SK-N-SH (cell line): ENCODE measurements at regions not wholly inside any gene's neighbourhood (a gene's known extent, or its start where the extent isn't known, plus 50 kb on each side); places are given as distances from the start of the nearest gene placed in this dataset.

Experiments used
- CTCF ChIA-PET: fragments of 300-600, 350-600 bp; formaldehyde crosslinking; extraction: SDS; loops from one replicate; lab custom pipeline; 2021; lab: Yijun Ruan, JAX
- POLR2A ChIA-PET: fragments of 350-600 bp; sonication (Branson Sonifier 250); formaldehyde crosslinking; extraction: SDS; loops from one replicate; lab custom pipeline; 2020; ENCODE audit warnings: antibody characterized with exemption, inconsistent platforms; lab: Yijun Ruan, JAX
- DNase-seq: peaks from one replicate; pipeline ENCODE4 v3.0.0; 2012
- H2AFZ ChIP-seq: fragments of 200-600 bp; sonication (generic); 2 replicates; pipeline ENCODE4 v1.8.1; 2016; ENCODE audit warnings: antibody characterized with exemption, mild to moderate bottlenecking, low read depth
- H3F3A ChIP-seq: fragments of 200-600 bp; sonication (generic); replicated peaks from 2 replicates; pipeline ENCODE3; 2016; ENCODE audit warnings: antibody characterized with exemption, mild to moderate bottlenecking; ENCODE audit not compliant: insufficient read depth
- H3K27ac ChIP-seq, 2 experiments: fragments of 200-500 bp in 1 of 2; fragments of 200-600 bp in 1 of 2; sonication (Bioruptor generic) in 1 of 2; sonication (generic), shearing (Covaris generic) in 1 of 2; 2 replicates each; pipeline versions ENCODE4 v1.5.1 to v1.6.1; 2014 to 2016; ENCODE audit warnings: low read depth in 2 of 2, inconsistent platforms in 1 of 2, low read length in 1 of 2, mild to moderate bottlenecking in 1 of 2, mixed read lengths in 1 of 2
- H3K27me3 ChIP-seq: fragments of 200-600 bp; sonication (generic), shearing (Covaris generic); 2 replicates; pipeline ENCODE4 v1.6.1; 2016; ENCODE audit warnings: mixed run types; ENCODE audit not compliant: insufficient read depth
- H3K36me3 ChIP-seq, 2 experiments: fragments of 200-500 bp in 1 of 2; fragments of 200-600 bp in 1 of 2; sonication (Bioruptor generic) in 1 of 2; sonication (generic) in 1 of 2; replicated peaks in 1 of 2; 2 replicates each; pipeline versions ENCODE3 to v1.5.1; 2014 to 2016; ENCODE audit warnings: low read length in 1 of 2, mild to moderate bottlenecking in 1 of 2; ENCODE audit not compliant: insufficient read depth in 2 of 2, control insufficient read depth in 1 of 2
- H3K4me1 ChIP-seq, 2 experiments: fragments of 200-500 bp in 1 of 2; fragments of 200-600 bp in 1 of 2; sonication (Bioruptor generic) in 1 of 2; sonication (generic), shearing (Covaris generic) in 1 of 2; 2 replicates each; pipeline versions ENCODE4 v1.5.1 to v1.6.1; 2014 to 2016; ENCODE audit warnings: low read depth in 1 of 2, low read length in 1 of 2, mixed run types in 1 of 2; ENCODE audit not compliant: insufficient read depth in 2 of 2, control insufficient read depth in 1 of 2
- H3K4me2 ChIP-seq: fragments of 200-600 bp; sonication (generic), shearing (Covaris generic); 2 replicates; pipeline ENCODE4 v1.6.1; 2017; ENCODE audit warnings: mixed run types
- H3K4me3 ChIP-seq, 2 experiments: fragments of 200-500 bp in 1 of 2; fragments of 200-600 bp in 1 of 2; sonication (Bioruptor generic) in 1 of 2; sonication (generic), shearing (Covaris generic) in 1 of 2; 2 replicates each; pipeline versions ENCODE4 v1.5.1 to v1.8.1; 2014 to 2016; ENCODE audit warnings: low read depth in 2 of 2, inconsistent platforms in 1 of 2, low read length in 1 of 2, mild to moderate bottlenecking in 1 of 2, mixed read lengths in 1 of 2, moderate library complexity in 1 of 2
- H3K79me2 ChIP-seq: fragments of 200-600 bp; sonication (generic); 2 replicates; pipeline ENCODE4 v1.8.1; 2017; ENCODE audit warnings: mild to moderate bottlenecking; ENCODE audit not compliant: insufficient read depth
- H3K9ac ChIP-seq: fragments of 200-600 bp; sonication (generic); 2 replicates; pipeline ENCODE4 v1.6.1; 2017; ENCODE audit warnings: mixed run types
- H3K9me2 ChIP-seq: fragments of 200-600 bp; sonication (generic); 2 replicates; pipeline ENCODE4 v1.6.1; 2017; ENCODE audit warnings: mixed run types
- H3K9me3 ChIP-seq: fragments of 200-600 bp; sonication (generic); 2 replicates; pipeline ENCODE4 v1.6.1; 2017; ENCODE audit warnings: mixed run types, mild to moderate bottlenecking, moderate library complexity
- H4K20me1 ChIP-seq: fragments of 200-600 bp; sonication (generic); 2 replicates; pipeline ENCODE4 v1.6.1; 2017; ENCODE audit warnings: mild to moderate bottlenecking, mixed run types; ENCODE audit not compliant: insufficient read depth
- CHD2 ChIP-seq: fragments of 150-350 bp; IDR thresholded peaks from 2 replicates; pipeline ENCODE4 v1.6.1; 2018; ENCODE audit warnings: low read length; ENCODE audit not compliant: partially characterized antibody
- EZH2phosphoT487 ChIP-seq: fragments of 200-600 bp; sonication (generic); IDR thresholded peaks from 2 replicates; pipeline ENCODE4 v1.6.1; 2017; ENCODE audit warnings: low read depth, mixed run types, mild to moderate bottlenecking, antibody characterized with exemption, moderate library complexity, borderline replicate concordance
- FOSL2 ChIP-seq: IDR thresholded peaks from 2 replicates; pipeline ENCODE4 v1.4.0; 2012; ENCODE audit warnings: low read depth, mild to moderate bottlenecking, moderate library complexity, borderline replicate concordance
- FOXM1 ChIP-seq: IDR thresholded peaks from 2 replicates; pipeline ENCODE4 v1.4.0; 2012; ENCODE audit warnings: low read depth, mild to moderate bottlenecking
- JUND ChIP-seq: IDR thresholded peaks from 2 replicates; pipeline ENCODE4 v1.4.0; 2012
- MAX ChIP-seq: IDR thresholded peaks from 2 replicates; pipeline ENCODE4 v1.4.0; 2012; ENCODE audit warnings: low read depth
- MEF2A ChIP-seq: IDR thresholded peaks from 2 replicates; pipeline ENCODE4 v1.4.0; 2012; ENCODE audit warnings: low read depth, borderline replicate concordance
- NFIC ChIP-seq: IDR thresholded peaks from 2 replicates; pipeline ENCODE4 v1.4.0; 2012; ENCODE audit warnings: borderline replicate concordance
- NRF1 ChIP-seq: IDR thresholded peaks from 2 replicates; pipeline ENCODE4 v1.6.1; 2012; ENCODE audit warnings: low read depth, mild to moderate bottlenecking, low read length
- PBX3 ChIP-seq: IDR thresholded peaks from 2 replicates; pipeline ENCODE4; 2012
- POLR2AphosphoS5 ChIP-seq: IDR thresholded peaks from 2 replicates; pipeline ENCODE4 v1.6.1; 2012; ENCODE audit warnings: low read depth, low read length
- RFX5 ChIP-seq: IDR thresholded peaks from 2 replicates; pipeline ENCODE4 v1.6.1; 2012; ENCODE audit warnings: mild to moderate bottlenecking, improper control_type of control experiment, low read length
- RXRA ChIP-seq: IDR thresholded peaks from 2 replicates; pipeline ENCODE4 v1.4.0; 2012; ENCODE audit warnings: low read depth, mild to moderate bottlenecking, borderline replicate concordance
- TAF1 ChIP-seq: IDR thresholded peaks from 2 replicates; pipeline ENCODE4 v1.6.1; 2012; ENCODE audit warnings: low read depth, mild to moderate bottlenecking, low read length, moderate library complexity, borderline replicate concordance
- TCF12 ChIP-seq: IDR thresholded peaks from 2 replicates; pipeline ENCODE4 v1.4.0; 2012
- TEAD4 ChIP-seq: IDR thresholded peaks from 2 replicates; pipeline ENCODE4 v1.4.0; 2012; ENCODE audit warnings: mild to moderate bottlenecking, borderline replicate concordance; ENCODE audit not compliant: insufficient read depth
- USF1 ChIP-seq: IDR thresholded peaks from 2 replicates; pipeline ENCODE4 v1.4.0; 2012; ENCODE audit warnings: low read depth, borderline replicate concordance
- YY1 ChIP-seq: IDR thresholded peaks from 2 replicates; pipeline ENCODE4 v1.4.0; 2012; ENCODE audit warnings: low read depth, mild to moderate bottlenecking
- WGBS: methylation state at CpG from one replicate; pipeline ENCODE4 v1.1.6; 2017; ENCODE audit warnings: low lambda C conversion rate; 5-methylcytosine and 5-hydroxymethylcytosine counted together
- TF ChIP-seq, protein P1 (sequence below): fragments of 150-350 bp; IDR thresholded peaks from 2 replicates; pipeline ENCODE4 v1.6.1; 2016; ENCODE audit warnings: mild to moderate bottlenecking, low read depth, low read length
- TF ChIP-seq, protein P2 (sequence below): IDR thresholded peaks from 2 replicates; pipeline ENCODE4 v1.6.1; 2012; ENCODE audit warnings: mild to moderate bottlenecking, low read depth, low read length, moderate library complexity
- TF ChIP-seq, protein P3 (sequence below): fragments of 150-350 bp; IDR thresholded peaks from 2 replicates; pipeline ENCODE4 v1.6.1; 2017; ENCODE audit warnings: antibody characterized with exemption, low read length, low read depth, borderline replicate concordance
- TF ChIP-seq, protein P4 (sequence below): fragments of 200-600 bp; sonication (generic); IDR thresholded peaks from 2 replicates; pipeline ENCODE4 v1.6.1; 2017; ENCODE audit warnings: antibody characterized with exemption, mild to moderate bottlenecking, moderate library complexity

DNA sequence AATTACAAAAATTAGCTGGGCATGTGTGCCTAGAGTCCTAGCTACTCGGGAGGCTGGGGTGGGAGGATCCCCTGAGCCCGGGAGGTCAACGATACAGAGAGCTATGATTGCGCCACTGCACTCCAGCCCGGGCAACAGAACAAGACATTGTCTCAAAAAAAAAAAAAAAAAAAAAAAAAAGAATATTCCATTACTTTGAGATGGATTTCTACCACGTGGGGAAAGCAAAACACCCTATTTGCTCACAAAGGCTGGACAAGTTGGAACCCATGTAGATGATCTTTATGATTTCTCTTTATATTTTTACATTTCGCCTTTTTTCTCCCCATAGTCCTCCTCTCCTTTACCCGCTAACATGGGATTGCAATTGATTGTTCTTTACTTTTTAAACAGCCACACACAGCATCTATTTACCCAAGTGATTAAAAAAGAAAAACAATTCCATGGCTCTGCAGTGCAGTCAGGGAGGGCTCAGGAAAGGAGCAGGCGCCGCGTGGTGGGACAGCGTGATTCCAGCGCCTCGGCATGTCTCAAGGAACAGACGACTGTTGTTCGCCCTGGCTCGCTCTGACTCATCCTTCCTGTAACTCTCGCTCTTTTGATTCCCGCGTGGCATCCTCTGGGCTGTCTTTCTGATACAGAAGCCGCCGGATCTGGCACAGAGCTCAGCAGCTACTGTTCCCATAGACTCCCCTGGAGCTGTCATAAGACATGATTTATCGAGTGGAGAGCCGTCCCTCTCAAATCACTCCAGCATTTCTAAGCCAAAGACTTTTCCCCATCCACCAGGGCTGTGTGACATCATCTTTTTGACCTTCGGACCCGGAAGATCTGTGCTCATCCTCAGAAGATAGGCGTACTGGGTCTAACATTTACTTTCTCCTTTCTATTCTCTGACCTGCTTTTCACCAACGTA lies 230.4 kb upstream of the AGAP1 start:
- WGBS, result 28% methylated on average over 28 of the region's 28 CpGs
- Histone ChIP-seq H2AFZ (peak overlapping the region; percentile 79), H3K27me3 (no peaks in the 10 kb centered on the region), H3F3A (no peaks in the 10 kb centered on the region), H4K20me1 (no peaks in the 10 kb centered on the region), H3K36me3 (no peaks in the 10 kb centered on the region), H3K9me2 (no peaks in the 10 kb centered on the region), H3K27ac (peak overlapping the region in 1 of 2 experiments; percentile 60; a peak in 2 of 4 replicates), H3K4me1 (peaks cover 8 to 28% of the 10 kb centered on the region in 2 experiments; a peak in 3 of 4 replicates), H3K9me3 (no peaks in the 10 kb centered on the region), H3K4me3 (peak overlapping the region; percentile 28; a peak in 2 of 4 replicates), H3K79me2 (no peaks in the 10 kb centered on the region), H3K4me2 (peak overlapping the region; percentile 66), H3K9ac (peak overlapping the region; percentile 38; the same call in 1 of the 2 replicates)
- ChIA-PET POLR2A (no interaction called here), CTCF (interaction anchor here (1.6 kb wide), 1 partner anchor 32 kb away, joined by 4 read pairs; no protein-coding TSS in a partner anchor)
- DNase-seq, result peak; percentile 27
- no peak for TF ChIP-seq FOXM1
- peak; percentile 60 for TF ChIP-seq NFIC
- peak; percentile 81 for TF ChIP-seq FOSL2
- 0 out of 2 replicates have a peak, but pooled peaks have one; percentile 41 for TF ChIP-seq TEAD4
- TF ChIP-seq TCF12, result peak; percentile 48
- no peak for TF ChIP-seq POLR2AphosphoS5
- no peak; the same call in 1 of the 2 replicates for TF ChIP-seq YY1
- peak; percentile 96 for TF ChIP-seq MAX
- TF ChIP-seq, protein P1, sequence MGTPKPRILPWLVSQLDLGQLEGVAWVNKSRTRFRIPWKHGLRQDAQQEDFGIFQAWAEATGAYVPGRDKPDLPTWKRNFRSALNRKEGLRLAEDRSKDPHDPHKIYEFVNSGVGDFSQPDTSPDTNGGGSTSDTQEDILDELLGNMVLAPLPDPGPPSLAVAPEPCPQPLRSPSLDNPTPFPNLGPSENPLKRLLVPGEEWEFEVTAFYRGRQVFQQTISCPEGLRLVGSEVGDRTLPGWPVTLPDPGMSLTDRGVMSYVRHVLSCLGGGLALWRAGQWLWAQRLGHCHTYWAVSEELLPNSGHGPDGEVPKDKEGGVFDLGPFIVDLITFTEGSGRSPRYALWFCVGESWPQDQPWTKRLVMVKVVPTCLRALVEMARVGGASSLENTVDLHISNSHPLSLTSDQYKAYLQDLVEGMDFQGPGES, result no peak
- TF ChIP-seq, protein P2, sequence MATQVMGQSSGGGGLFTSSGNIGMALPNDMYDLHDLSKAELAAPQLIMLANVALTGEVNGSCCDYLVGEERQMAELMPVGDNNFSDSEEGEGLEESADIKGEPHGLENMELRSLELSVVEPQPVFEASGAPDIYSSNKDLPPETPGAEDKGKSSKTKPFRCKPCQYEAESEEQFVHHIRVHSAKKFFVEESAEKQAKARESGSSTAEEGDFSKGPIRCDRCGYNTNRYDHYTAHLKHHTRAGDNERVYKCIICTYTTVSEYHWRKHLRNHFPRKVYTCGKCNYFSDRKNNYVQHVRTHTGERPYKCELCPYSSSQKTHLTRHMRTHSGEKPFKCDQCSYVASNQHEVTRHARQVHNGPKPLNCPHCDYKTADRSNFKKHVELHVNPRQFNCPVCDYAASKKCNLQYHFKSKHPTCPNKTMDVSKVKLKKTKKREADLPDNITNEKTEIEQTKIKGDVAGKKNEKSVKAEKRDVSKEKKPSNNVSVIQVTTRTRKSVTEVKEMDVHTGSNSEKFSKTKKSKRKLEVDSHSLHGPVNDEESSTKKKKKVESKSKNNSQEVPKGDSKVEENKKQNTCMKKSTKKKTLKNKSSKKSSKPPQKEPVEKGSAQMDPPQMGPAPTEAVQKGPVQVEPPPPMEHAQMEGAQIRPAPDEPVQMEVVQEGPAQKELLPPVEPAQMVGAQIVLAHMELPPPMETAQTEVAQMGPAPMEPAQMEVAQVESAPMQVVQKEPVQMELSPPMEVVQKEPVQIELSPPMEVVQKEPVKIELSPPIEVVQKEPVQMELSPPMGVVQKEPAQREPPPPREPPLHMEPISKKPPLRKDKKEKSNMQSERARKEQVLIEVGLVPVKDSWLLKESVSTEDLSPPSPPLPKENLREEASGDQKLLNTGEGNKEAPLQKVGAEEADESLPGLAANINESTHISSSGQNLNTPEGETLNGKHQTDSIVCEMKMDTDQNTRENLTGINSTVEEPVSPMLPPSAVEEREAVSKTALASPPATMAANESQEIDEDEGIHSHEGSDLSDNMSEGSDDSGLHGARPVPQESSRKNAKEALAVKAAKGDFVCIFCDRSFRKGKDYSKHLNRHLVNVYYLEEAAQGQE, result no peak
- no peak for TF ChIP-seq EZH2phosphoT487
- peak; percentile 78 for TF ChIP-seq JUND
- TF ChIP-seq RFX5, result no peak
- TF ChIP-seq PBX3, result peak; percentile 83
- no peak for TF ChIP-seq USF1
- TF ChIP-seq RXRA, result no peak
- no peak for TF ChIP-seq TAF1
- TF ChIP-seq MEF2A, result no peak
- no peak for TF ChIP-seq CHD2
- TF ChIP-seq, protein P3, sequence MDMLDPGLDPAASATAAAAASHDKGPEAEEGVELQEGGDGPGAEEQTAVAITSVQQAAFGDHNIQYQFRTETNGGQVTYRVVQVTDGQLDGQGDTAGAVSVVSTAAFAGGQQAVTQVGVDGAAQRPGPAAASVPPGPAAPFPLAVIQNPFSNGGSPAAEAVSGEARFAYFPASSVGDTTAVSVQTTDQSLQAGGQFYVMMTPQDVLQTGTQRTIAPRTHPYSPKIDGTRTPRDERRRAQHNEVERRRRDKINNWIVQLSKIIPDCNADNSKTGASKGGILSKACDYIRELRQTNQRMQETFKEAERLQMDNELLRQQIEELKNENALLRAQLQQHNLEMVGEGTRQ, result no peak
- no peak for TF ChIP-seq NRF1
- TF ChIP-seq, protein P4, sequence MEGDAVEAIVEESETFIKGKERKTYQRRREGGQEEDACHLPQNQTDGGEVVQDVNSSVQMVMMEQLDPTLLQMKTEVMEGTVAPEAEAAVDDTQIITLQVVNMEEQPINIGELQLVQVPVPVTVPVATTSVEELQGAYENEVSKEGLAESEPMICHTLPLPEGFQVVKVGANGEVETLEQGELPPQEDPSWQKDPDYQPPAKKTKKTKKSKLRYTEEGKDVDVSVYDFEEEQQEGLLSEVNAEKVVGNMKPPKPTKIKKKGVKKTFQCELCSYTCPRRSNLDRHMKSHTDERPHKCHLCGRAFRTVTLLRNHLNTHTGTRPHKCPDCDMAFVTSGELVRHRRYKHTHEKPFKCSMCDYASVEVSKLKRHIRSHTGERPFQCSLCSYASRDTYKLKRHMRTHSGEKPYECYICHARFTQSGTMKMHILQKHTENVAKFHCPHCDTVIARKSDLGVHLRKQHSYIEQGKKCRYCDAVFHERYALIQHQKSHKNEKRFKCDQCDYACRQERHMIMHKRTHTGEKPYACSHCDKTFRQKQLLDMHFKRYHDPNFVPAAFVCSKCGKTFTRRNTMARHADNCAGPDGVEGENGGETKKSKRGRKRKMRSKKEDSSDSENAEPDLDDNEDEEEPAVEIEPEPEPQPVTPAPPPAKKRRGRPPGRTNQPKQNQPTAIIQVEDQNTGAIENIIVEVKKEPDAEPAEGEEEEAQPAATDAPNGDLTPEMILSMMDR, result no peak
